ENCODE measurements at regions not wholly inside any gene's neighbourhood (a gene's known extent, or its start where the extent isn't known, plus 50 kb on each side); places are given as distances from the start of the nearest gene placed in this dataset.

GRCh38 chr3:25094932-25095685 lies 333.0 kb upstream of the RARB start:
- no peak for FAIRE-seq

More at GRCh38 chr3:25094932-25095685, 333.0 kb upstream of the RARB start:
- Histone ChIP-seq H3K23ac (ENCODE audit: insufficient read length) (no peak overlapping the region), H3K27ac (ENCODE audit: low read depth, low read length) (no peak overlapping the region), H4K5ac (ENCODE audit: insufficient read length, low read depth, low read length) (no peak overlapping the region), H4K8ac (ENCODE audit: extremely low read depth, insufficient read depth, low read length) (no peak overlapping the region), H3K56ac (replicated peaks; ENCODE audit: insufficient read length, low read depth, low read length) (no peak overlapping the region), H3K23me2 (ENCODE audit: low read depth, low read length) (no peaks in the 10 kb centered on the region), H3K4me3 (ENCODE audit: extremely low read depth in 1 of 4, insufficient read depth in 2 of 4, low read depth in 3 of 4, low read length in 4 of 4) (no peak overlapping the region), H3K79me1 (ENCODE audit: low read depth, low read length) (no peaks in the 10 kb centered on the region), H3K9me3 (ENCODE audit: insufficient read depth in 2 of 2, low read depth in 1 of 2, low read length in 1 of 2) (no peaks in the 10 kb centered on the region), H3K14ac (ENCODE audit: insufficient read length) (no peak overlapping the region), H2BK5ac (ENCODE audit: low read depth, low read length) (no peak overlapping the region), H2AK5ac (ENCODE audit: low read depth, low read length) (no peak overlapping the region), H3K4ac (replicated peaks; ENCODE audit: insufficient read length, low read depth, low read length) (no peak overlapping the region), H3K4me1 (replicated peaks in 1 of 4; ENCODE audit: control insufficient read depth in 3 of 4, insufficient read depth in 4 of 4, low read length in 3 of 4) (no peaks in the 10 kb centered on the region), H3K36me3 (ENCODE audit: control insufficient read depth in 2 of 4, insufficient read depth in 4 of 4, low read length in 3 of 4) (no peaks in the 10 kb centered on the region), H2AFZ (ENCODE audit: low read length) (no peak overlapping the region), H3K79me2 (ENCODE audit: control insufficient read depth in 1 of 2, insufficient read depth in 2 of 2, low read length in 2 of 2) (no peaks in the 10 kb centered on the region), H2BK120ac (replicated peaks; ENCODE audit: low read depth, low read length) (no peak overlapping the region), H2BK15ac (ENCODE audit: low read length) (no peak overlapping the region), H2BK12ac (ENCODE audit: low read depth, low read length) (no peak overlapping the region), H3K9ac (replicated peaks in 1 of 4; ENCODE audit: extremely low read depth in 1 of 4, low read depth in 3 of 4, low read length in 3 of 4) (no peak overlapping the region), H4K20me1 (replicated peaks in 1 of 2; ENCODE audit: control insufficient read depth in 1 of 2, insufficient read depth in 2 of 2, low read length in 2 of 2) (no peaks in the 10 kb centered on the region), H4K91ac (replicated peaks; ENCODE audit: insufficient read length, low read length) (no peak overlapping the region), H2BK20ac (ENCODE audit: low read length) (no peak overlapping the region), H3K18ac (ENCODE audit: extremely low read depth, low read length) (no peak overlapping the region), H3K27me3 (replicated peaks in 1 of 4; ENCODE audit: control insufficient read depth in 3 of 4, extremely low read depth in 1 of 4, insufficient read depth in 3 of 4, low read length in 3 of 4) (no peaks in the 10 kb centered on the region), H3K4me2 (ENCODE audit: insufficient read depth in 1 of 2, low read depth in 2 of 2, low read length in 2 of 2) (no peak overlapping the region)
- DNase-seq (ENCODE audit: low read depth in 1 of 2, low spot score in 2 of 2) = no peak
- WGBS, 2 experiments (ENCODE audit: extremely low coverage in 1 of 2, insufficient coverage in 1 of 2, insufficient read length in 1 of 2, insufficient replicate concordance in 2 of 2, low coverage in 1 of 2, low lambda C conversion rate in 2 of 2, missing lambda C conversion rate in 1 of 2) = 92% methylated on average over 2 of the region's 2 CpGs; no CpG with 5 or more reads in 1 of the 2 experiments
- ChIA-PET POLR2A (ENCODE audit: partially characterized antibody) (no interaction called here), CTCF (ENCODE audit: partially characterized antibody) (interaction anchor here (1.3 to 1.5 kb wide), 2 partner anchors 10 to 490 kb away, joined by 3 to 5 read pairs; no protein-coding TSS in a partner anchor)
- TF ChIP-seq BACH1 (IDR thresholded peaks at IDR 0.05; ENCODE audit: low read length) (no peak), RAD21 (IDR thresholded peaks at IDR 0.05 in 1 of 2, conservative IDR thresholded peaks at IDR 0.05 in 1 of 2; ENCODE audit: low read depth in 2 of 2, low read length in 2 of 2) (0 out of 4 replicates have a peak, but pooled peaks of 1 of the 2 experiments have one; percentile 6), RNF2 (IDR thresholded peaks at IDR 0.05; ENCODE audit: borderline replicate concordance, low read depth, low read length, missing control alignments, poor library complexity, severe bottlenecking) (no peak), POLR2AphosphoS5 (IDR thresholded peaks at IDR 0.05; ENCODE audit: low read depth, low read length) (no peak)

Data from H1 (cell line).